ENCODE measurements at regions not wholly inside any gene's neighbourhood (a gene's known extent, or its start where the extent isn't known, plus 50 kb on each side); places are given as distances from the start of the nearest gene placed in this dataset.
A peak's percentile ranks its signal among the peaks of the same experiment; 100 is the strongest.

DNA sequence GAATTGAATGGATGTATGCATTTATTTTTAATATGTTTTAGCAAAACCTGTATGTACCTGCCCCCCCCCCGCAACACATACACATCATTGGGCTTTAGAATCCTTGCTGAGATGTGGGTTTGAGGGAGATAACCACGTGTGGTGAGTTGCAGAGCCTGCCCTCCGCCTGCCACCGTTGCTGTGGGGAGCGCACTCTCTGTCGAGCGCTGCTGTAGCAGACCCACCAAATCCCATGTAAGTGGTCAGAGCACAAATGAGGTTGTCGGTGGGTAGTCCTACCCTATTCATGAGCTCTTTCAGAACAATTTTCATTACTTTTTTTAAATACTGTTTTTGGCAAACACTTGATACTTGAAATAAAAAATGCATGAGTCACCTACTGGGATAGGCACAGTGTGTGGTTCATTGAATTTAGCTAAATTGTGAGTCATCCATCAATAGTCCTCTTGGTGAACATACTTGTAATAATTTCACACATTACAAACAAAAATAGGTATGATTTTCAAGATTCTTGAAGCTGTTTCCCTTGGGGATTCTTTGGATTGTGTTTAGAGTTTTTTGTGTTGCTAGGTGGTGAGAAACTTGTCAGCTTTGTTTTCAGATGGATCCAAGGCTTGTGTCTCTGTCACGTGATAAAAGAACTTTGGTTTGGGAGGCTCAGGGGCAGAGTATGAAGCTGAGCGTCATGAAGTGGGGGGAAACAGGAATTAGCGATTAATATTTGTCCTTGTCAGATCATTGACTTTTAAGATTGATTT is 107.6 kb downstream of the PTCSC3 start:
- Histone ChIP-seq H3K4me3 (ENCODE audit: low read depth in 1 of 2, low read length in 2 of 2) (no peak overlapping the region), H3K36me3 (ENCODE audit: insufficient read depth, low read length) (no peaks in the 10 kb centered on the region), H3K79me2 (ENCODE audit: insufficient read depth, low read length) (no peaks in the 10 kb centered on the region), H2AFZ (ENCODE audit: low read depth, low read length) (no peak overlapping the region), H3K27ac (ENCODE audit: low read length) (no peak overlapping the region), H3K4me1 (ENCODE audit: insufficient read depth, low read length) (no peaks in the 10 kb centered on the region), H3K9ac (ENCODE audit: low read depth, low read length) (no peak overlapping the region), H4K20me1 (ENCODE audit: insufficient read depth, low read length) (no peaks in the 10 kb centered on the region), H3K9me3 (ENCODE audit: insufficient read depth, low read length, severe bottlenecking) (no peaks in the 10 kb centered on the region), H3K27me3 (ENCODE audit: insufficient read depth, low read length, poor library complexity) (peaks cover 23% of the 10 kb centered on the region), H3K4me2 (ENCODE audit: insufficient read depth, low read length) (no peak overlapping the region)
- ATAC-seq (ENCODE audit: insufficient read depth, low read depth): peak; percentile 22; the same call in 1 of the 3 replicates
- DNase-seq: peak; percentile 12
- TF ChIP-seq, protein P1, sequence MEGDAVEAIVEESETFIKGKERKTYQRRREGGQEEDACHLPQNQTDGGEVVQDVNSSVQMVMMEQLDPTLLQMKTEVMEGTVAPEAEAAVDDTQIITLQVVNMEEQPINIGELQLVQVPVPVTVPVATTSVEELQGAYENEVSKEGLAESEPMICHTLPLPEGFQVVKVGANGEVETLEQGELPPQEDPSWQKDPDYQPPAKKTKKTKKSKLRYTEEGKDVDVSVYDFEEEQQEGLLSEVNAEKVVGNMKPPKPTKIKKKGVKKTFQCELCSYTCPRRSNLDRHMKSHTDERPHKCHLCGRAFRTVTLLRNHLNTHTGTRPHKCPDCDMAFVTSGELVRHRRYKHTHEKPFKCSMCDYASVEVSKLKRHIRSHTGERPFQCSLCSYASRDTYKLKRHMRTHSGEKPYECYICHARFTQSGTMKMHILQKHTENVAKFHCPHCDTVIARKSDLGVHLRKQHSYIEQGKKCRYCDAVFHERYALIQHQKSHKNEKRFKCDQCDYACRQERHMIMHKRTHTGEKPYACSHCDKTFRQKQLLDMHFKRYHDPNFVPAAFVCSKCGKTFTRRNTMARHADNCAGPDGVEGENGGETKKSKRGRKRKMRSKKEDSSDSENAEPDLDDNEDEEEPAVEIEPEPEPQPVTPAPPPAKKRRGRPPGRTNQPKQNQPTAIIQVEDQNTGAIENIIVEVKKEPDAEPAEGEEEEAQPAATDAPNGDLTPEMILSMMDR (IDR thresholded peaks at IDR 0.05; ENCODE audit: borderline replicate concordance, extremely low read depth, low read length, poor library complexity, severe bottlenecking): no peak
- TF ChIP-seq EZH2 (IDR thresholded peaks at IDR 0.05; ENCODE audit: borderline replicate concordance, low read depth, low read length, severe bottlenecking): no peak

DNA sequence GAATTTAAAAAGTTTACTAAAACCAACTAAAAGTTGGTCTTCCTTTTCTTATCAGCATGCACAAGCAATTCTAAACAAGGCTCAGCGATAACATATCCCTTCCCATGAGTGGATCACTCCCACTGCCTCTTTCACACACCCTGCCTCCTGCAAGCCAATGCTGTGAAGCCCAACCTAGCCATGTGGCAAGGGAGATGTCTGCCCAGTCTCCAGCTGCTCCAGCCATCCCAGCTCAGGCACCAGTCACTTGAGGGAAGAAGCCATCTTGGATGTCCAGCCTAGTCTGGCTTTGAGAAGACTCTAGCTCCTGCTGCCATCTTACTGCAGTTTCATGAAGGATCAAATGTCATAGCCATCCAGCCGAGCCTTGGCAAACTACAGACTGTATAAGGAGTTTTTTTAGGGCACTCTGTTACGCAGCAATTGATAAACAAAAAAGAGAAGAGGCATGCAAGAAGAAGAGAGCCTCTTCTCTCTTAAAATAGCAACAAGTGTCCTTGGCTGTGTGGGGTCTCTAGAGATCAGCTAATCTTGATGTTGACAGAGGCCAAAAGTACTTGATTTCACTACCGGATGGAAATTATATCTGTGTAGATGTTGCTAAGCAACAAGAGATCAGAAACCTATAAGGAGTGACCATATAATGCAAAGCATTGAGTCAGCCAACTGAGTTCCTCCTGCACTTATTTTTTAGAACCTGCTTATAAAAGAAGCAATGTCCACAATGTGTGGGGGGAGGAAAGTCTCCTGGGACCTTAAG is 108.9 kb downstream of the PTCSC3 start:
- ATAC-seq (ENCODE audit: insufficient read depth, low read depth): no peak

DNA sequence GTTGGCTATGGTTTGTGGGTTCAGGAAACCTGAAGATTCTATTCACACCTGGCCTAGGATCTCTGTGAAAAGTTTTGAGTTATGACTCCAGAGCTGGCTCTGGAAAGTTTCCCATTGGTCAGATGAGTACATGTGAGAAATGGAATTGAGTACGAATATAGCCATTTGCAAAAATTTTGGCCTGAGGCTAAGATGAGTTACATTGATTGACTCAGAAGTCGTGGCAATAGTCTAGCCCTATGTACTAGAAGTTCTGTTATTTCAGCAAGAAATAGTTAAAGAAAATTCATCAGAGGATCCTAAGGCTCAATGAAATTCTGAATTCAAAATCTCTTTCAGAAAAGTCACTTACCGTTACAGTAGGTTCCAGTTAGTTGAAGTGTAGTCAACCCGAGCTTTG is 109.9 kb downstream of the PTCSC3 start:
- ATAC-seq (ENCODE audit: insufficient read depth, low read depth) (no peak), DNase-seq (no peak)
- H3K9me3 ChIP-seq (ENCODE audit: insufficient read depth, low read length, severe bottlenecking): no peaks in the 10 kb centered on the region
- H3K27ac ChIP-seq (ENCODE audit: low read length): no peak overlapping the region
- no peaks in the 10 kb centered on the region for H3K79me2 ChIP-seq (ENCODE audit: insufficient read depth, low read length)
- H2AFZ ChIP-seq (ENCODE audit: low read depth, low read length): no peak overlapping the region
- H3K4me1 ChIP-seq (ENCODE audit: insufficient read depth, low read length): no peaks in the 10 kb centered on the region
- no peaks in the 10 kb centered on the region for H3K36me3 ChIP-seq (ENCODE audit: insufficient read depth, low read length)
- no peaks in the 10 kb centered on the region for H4K20me1 ChIP-seq (ENCODE audit: insufficient read depth, low read length)
- H3K4me3 ChIP-seq (ENCODE audit: low read depth in 1 of 2, low read length in 2 of 2): no peak overlapping the region
- no peak overlapping the region for H3K9ac ChIP-seq (ENCODE audit: low read depth, low read length)
- peaks cover 29% of the 10 kb centered on the region for H3K27me3 ChIP-seq (ENCODE audit: insufficient read depth, low read length, poor library complexity)
- TF ChIP-seq EZH2 (IDR thresholded peaks at IDR 0.05; ENCODE audit: borderline replicate concordance, low read depth, low read length, severe bottlenecking): no peak
- TF ChIP-seq, protein P1 (IDR thresholded peaks at IDR 0.05; ENCODE audit: borderline replicate concordance, extremely low read depth, low read length, poor library complexity, severe bottlenecking): no peak
- H3K4me2 ChIP-seq (ENCODE audit: insufficient read depth, low read length): no peak overlapping the region

More for the DNA sequence above, 108.9 kb downstream of the PTCSC3 start:
- DNase-seq: no peak
- Histone ChIP-seq H3K27ac (ENCODE audit: low read length) (no peak overlapping the region), H3K9ac (ENCODE audit: low read depth, low read length) (no peak overlapping the region), H3K36me3 (ENCODE audit: insufficient read depth, low read length) (no peaks in the 10 kb centered on the region), H3K4me3 (ENCODE audit: low read depth in 1 of 2, low read length in 2 of 2) (no peak overlapping the region), H3K9me3 (ENCODE audit: insufficient read depth, low read length, severe bottlenecking) (no peaks in the 10 kb centered on the region), H3K79me2 (ENCODE audit: insufficient read depth, low read length) (no peaks in the 10 kb centered on the region), H4K20me1 (ENCODE audit: insufficient read depth, low read length) (no peaks in the 10 kb centered on the region), H3K4me2 (ENCODE audit: insufficient read depth, low read length) (no peak overlapping the region), H2AFZ (ENCODE audit: low read depth, low read length) (no peak overlapping the region), H3K4me1 (ENCODE audit: insufficient read depth, low read length) (no peaks in the 10 kb centered on the region), H3K27me3 (ENCODE audit: insufficient read depth, low read length, poor library complexity) (peaks cover 24% of the 10 kb centered on the region)
- TF ChIP-seq EZH2 (IDR thresholded peaks at IDR 0.05; ENCODE audit: borderline replicate concordance, low read depth, low read length, severe bottlenecking): no peak
- TF ChIP-seq, protein P1 (IDR thresholded peaks at IDR 0.05; ENCODE audit: borderline replicate concordance, extremely low read depth, low read length, poor library complexity, severe bottlenecking): no peak
